Lower leg skin (tissue), 3 donors: ENCODE measurements at regions not wholly inside any gene's neighbourhood (a gene's known extent, or its start where the extent isn't known, plus 50 kb on each side); places are given as distances from the start of the nearest gene placed in this dataset.

Experiments used
- CTCF ChIP-seq, 3 donors: fragments of 450-650 bp; IDR thresholded peaks; one replicate each; pipeline ENCODE4 v1.5.1; 2016; ENCODE audit warnings: antibody characterized with exemption in 3 of 3, mild to moderate bottlenecking in 3 of 3, moderate library complexity in 2 of 3
- POLR2A ChIP-seq, 2 donors: fragments of 450-650 bp; IDR thresholded peaks; one replicate each; pipeline ENCODE4 v1.6.1; 2016 to 2017; ENCODE audit warnings: antibody characterized with exemption in 2 of 2, mild to moderate bottlenecking in 1 of 2, moderate library complexity in 1 of 2

GRCh38 chr12:125776212-125776611 lies 711.0 kb downstream of the AACS start:
- no peak for TF ChIP-seq CTCF (IDR thresholded peaks at IDR 0.05)
- TF ChIP-seq POLR2A (IDR thresholded peaks at IDR 0.05), result no peak
